22Rv1 (cell line): ENCODE measurements at regions not wholly inside any gene's neighbourhood (a gene's known extent, or its start where the extent isn't known, plus 50 kb on each side); places are given as distances from the start of the nearest gene placed in this dataset.

ENCODE experiments used
- CTCF ChIP-seq: fragments of 450-650 bp; IDR thresholded peaks from 2 replicates; pipeline ENCODE4 v1.5.1; 2017; ENCODE audit warnings: mild to moderate bottlenecking
- ZFX ChIP-seq: fragments of 450-650 bp; IDR thresholded peaks from 2 replicates; pipeline ENCODE4 v1.6.1; 2017; ENCODE audit warnings: antibody characterized with exemption, borderline replicate concordance

- no peak for TF ChIP-seq CTCF
- no peak for TF ChIP-seq ZFX
These were observed 98.8 kb downstream of the OAT start for GRCh38 chr10:124319926-124320391.
